Endothelial cell of umbilical vein (primary cell): ENCODE measurements at regions not wholly inside any gene's neighbourhood (a gene's known extent, or its start where the extent isn't known, plus 50 kb on each side); places are given as distances from the start of the nearest gene placed in this dataset.

Experiments used
- CTCF ChIP-seq, 2 donors: IDR thresholded peaks; 1 replicate in 1 of 2; 2 replicates in 1 of 2; pipeline ENCODE4 v1.5.1; 2011; ENCODE audit warnings: low read length in 2 of 2, mild to moderate bottlenecking in 2 of 2, moderate library complexity in 2 of 2, control low read depth in 1 of 2, inconsistent platforms in 1 of 2, low read depth in 1 of 2; ENCODE audit not compliant: insufficient read depth in 1 of 2; ENCODE audit errors: extremely low read depth in 1 of 2
- FOS ChIP-seq: IDR thresholded peaks from 2 replicates; pipeline ENCODE4 v1.6.1; 2011; ENCODE audit warnings: mild to moderate bottlenecking, low read length, moderate library complexity, borderline replicate concordance; ENCODE audit not compliant: insufficient read depth

GRCh38 chr7:118054529-118054928 lies 129.4 kb upstream of the LSM8 start:
- no peak for TF ChIP-seq CTCF (IDR thresholded peaks at IDR 0.05; ENCODE audit: extremely low read depth in 1 of 2, insufficient read depth in 1 of 2, low read depth in 1 of 2, low read length in 2 of 2)
- TF ChIP-seq FOS: no peak
